HG02798 (cell line): ENCODE measurements at regions not wholly inside any gene's neighbourhood (a gene's known extent, or its start where the extent isn't known, plus 50 kb on each side); places are given as distances from the start of the nearest gene placed in this dataset.
"Not testable (repeated sequence)": the region's sequence is repeated elsewhere in the genome, so short reads cannot be mapped to it uniquely, and the experiment has no call there.

ENCODE experiments used
- ATAC-seq: cut with Tn5 transposase; IDR thresholded peaks from one replicate; pipeline ENCODE4 v1.9.1; 2021; ENCODE audit warnings: mild to moderate bottlenecking; ENCODE audit not compliant: unreplicated experiment, poor library complexity

DNA sequence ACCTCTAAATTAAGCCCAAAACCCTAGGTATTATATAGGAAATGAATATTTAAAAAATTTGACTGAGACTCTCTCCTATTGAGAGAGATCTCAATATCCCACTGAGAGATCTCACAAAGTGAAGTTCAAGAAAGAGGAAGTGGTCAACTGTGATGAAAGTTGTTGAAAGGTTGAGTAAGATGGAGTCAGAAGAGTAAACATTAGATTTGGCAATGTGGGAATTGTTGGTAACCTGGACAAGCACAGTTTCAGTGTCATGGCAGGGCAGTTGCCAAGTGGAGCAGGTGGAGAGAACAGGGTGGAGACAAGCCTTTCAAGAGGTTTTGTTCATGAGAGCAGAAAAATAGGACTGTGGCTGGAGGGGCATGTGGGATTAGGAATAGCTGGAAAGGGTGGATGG is 747.9 kb downstream of the EPHA7 start:
- not testable (repeated sequence) for ATAC-seq

DNA sequence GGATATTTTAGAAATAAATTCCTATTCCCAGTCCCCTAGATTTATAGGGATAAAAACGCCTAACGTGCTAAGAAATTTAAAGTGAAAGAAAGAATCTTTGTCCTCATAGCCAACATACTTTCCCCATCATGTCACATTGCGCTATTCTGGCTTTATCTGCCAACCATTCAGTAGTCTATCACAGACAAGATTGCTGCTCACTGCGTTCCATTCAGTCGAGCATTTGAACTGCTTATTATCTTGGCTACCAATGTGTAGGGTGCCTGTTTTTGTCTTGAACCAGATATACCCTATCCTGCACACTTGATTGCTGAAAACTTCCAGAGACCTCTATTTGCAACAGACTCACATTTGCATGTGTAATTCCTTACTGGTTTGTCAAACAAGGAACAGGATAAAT is 751.5 kb downstream of the EPHA7 start:
- no peak for ATAC-seq

DNA sequence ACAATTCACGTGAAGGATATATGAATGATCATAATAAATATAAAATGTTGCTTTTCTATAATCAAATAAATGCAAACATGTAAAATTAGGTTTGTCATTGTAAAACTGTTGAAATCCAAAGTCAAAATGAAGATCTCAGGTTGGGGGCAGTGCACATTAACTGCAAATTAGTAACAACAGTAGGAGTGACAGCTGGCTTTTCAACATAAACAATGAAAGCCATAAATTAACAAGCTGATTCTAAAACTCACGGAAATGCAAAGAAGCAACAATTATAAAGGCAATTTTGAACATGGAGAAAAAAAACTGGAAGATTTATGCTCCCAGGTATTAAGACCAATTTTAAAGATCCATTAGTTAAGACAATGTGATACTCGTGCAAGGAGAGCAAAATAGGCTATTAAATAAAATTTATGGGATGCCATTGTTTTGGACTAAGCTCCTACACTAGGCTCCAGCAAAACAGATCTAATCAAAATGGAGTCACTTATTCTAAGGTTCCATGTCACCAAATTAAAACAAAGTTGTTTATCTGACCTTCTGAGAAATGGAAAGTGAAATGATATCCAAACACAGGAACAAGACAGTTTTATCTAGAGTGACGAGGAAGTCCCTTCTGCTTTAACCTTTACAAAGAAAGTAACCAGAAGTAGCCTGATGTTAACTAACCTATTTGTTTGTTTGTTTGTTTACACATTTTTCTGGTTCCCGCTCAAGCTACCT is 770.8 kb downstream of the EPHA7 start:
- no peak for ATAC-seq

DNA sequence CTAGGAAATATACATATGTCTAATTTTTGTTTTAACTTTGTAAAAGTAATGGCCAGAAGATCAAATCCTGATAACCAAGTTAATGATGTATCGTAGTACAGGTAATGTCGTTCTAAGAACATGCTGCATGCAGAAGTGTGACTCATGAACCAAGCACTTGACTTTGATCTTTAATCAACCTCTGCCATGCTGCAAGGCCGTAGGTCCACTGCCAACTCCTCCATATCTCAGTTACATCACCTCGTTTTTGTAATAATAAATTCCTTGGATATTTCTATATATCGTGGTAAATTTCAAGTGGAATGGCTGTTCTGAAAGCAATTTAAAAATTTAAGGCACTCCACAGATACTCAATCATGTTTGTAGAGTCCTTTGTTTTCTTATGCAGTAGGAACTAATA is 771.7 kb downstream of the EPHA7 start:
- no peak for ATAC-seq

DNA sequence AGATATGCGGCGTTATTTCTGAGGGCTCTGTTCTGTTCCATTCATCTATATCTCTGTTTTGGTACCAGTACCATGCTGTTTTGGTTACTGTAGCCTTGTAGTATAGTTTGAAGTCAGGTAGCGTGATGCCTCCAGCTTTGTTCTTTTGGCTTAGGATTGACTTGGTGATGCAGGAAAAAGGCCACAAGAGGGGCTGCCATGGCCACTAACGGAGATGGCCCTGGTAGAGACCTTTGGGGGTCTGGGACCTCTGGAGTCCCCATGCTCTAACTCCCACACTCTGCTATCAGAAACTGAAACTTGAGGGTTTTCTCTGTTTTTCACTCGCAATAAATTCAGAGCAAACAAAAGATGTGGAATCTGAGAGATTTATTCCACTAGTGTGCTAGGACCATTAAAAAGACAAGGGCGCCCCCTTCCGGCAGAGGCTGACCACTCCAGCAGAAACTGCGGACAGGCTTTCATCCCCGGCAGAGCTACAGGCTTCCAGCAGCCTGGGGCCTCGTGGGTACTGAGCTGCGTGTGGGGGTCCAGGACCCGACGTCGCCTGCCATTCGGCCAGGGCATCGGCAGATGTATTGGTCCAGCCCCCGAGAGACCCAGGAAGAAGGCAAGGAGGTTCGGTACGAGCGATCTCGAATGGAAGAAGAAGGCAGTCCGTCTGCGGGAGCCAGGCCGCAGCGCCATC is 775.1 kb downstream of the EPHA7 start:
- ATAC-seq, result not testable (repeated sequence)

DNA sequence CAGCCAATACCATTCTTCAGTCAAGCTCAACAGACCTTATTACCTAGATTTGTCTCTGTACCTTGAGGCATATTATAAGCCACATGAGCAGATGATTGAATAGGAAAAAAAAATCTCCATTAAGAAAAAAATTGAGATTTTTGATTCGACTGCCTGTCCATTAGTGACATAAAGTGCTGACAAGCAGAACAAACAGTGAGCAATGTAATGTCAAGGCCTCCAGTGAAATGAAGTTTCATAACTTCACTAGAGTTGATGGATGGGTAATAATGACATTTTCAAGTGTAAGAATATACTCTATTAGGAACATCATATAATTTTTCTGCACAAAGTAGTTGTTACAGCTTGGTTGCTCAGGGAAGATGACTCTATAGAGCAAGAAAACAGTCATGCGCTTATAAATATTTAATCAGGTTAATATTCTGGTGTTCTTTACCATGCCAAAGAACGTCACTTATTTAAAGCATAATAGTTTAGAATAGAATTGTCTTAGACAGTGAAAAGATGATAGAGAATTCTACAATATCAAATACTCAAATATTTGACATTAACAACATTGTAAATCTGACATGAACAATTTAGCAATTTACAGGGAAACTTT is 783.7 kb downstream of the EPHA7 start:
- no peak for ATAC-seq

DNA sequence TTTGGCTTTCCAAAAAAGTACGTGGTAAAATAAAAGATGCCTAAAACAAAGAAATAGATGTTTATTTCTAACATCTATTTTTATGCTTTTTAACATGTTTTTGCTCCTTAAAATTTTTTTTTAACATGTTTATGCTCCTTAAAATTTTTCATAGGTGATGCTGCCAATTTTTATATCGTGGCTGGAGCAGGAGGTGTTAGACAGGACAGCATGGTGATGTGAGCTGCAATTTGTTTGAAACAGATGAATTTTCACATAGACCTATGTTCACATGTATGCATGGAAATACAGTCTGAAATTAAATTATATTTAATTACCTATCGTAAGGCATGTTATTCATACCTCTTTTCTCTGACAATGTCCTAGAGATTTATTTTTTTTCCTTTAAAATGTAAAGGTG is 784.8 kb downstream of the EPHA7 start:
- ATAC-seq, result no peak

DNA sequence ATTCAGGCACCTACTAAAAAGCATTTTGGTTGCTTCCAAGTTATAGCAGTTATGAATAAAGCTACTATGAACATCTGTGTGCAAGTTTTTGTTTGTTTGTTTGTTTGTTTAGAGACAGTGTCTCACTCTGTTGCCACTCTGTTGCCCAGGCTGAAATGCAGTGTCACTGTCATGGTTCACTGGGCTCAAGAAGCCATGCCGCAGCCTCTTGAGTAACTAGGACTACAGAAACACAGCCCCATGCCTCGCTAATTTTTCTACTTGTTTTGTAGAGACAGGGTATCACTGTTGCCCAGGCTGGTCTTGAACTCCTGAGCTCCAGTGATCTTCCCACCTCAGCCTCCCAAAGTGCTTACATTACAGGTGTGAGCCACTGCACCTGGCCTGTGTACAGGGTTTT is 795.9 kb downstream of the EPHA7 start:
- ATAC-seq, result no peak

DNA sequence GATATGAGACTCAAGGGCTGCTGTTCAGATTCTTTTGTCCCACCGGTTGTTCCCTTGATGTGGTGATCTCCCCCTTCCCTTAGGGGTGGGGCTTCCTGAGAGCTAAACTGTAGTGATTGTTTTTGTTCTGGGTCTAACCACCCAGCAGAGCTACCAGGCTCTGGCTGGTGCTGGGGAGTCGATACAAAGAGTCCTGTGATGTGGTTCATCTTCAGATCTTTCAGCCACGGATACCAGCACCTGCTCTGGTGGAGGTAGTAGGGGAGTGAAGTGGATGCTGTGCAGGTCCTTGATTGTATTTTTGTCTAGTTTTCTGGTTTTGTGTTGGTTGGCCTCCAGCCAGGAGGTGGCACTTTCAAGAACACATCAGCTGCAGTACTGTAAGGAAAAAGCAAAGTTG is 801.6 kb downstream of the EPHA7 start:
- no peak for ATAC-seq

DNA sequence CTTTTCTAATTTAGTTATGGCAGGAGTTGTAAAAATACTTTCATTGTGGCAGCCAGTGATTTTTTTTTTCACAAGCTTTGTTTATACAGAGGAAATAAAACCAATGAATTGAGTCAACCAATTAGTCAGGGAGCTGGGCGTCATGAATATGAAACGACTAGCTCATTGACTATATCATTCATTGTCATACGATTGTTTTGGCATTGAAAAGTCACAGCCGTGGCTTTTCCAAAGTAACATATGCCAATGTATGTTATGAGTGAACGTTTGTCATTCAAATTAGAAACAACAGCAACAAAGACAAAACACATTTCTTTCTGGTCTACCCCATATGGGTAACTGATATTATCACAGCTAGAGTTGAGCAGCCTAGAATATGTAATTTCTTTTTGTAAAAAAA is 810.6 kb downstream of the EPHA7 start:
- no peak for ATAC-seq

DNA sequence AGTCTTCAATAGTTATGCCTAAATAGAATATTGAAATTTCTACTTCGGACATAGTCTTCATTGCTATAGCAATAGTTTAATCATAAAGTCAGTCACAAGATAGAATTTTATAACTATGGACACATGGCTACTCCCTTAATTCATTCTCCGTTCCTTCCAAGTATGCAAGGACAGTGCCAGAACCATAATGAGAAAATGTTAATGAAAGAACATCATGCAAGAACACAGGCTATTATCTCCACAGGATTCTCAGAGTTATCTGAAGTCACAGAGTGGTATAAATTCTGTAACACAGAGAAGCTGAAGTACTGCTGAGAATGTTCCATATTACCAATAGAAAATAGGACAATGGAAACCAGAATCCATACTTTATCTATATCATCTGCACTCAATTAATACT is 826.2 kb downstream of the EPHA7 start:
- no peak for ATAC-seq

DNA sequence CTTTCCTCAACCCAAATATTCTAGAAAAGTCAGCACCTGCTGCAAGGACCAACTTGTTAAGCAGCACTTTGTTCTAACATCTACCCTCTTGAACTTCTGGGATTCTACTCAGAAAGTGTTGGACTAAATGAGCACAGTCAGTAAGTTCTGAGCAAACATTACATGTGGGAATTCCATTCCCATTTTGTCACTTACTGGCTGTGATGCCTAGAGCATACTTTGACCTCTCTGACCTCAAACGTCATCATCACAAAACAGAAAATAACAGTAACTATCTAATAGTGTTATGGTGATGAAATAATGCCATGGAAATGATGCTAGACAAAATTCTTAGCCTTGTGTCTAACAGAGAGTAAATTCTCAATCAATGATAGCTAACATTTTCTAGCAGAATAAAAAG is 829.4 kb downstream of the EPHA7 start:
- no peak for ATAC-seq

DNA sequence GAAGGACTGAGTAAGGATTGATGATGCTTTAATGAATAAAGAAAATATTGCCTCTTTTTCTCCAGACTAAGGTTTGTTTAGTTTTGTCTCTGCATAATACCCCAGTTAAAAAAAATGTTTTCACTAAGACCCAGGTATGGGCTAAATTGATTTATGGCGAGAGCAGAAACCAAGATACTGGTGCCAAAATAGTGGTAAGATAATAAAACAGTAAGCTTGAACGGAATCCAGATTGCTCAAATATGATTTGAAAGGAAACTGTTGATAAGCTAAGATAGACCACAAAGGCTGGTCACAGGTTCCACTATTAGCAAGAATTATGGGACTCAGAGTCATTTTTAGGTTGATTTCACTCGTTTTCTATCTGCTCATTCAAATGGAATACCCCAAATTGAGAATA is 831.2 kb downstream of the EPHA7 start:
- ATAC-seq, result no peak

DNA sequence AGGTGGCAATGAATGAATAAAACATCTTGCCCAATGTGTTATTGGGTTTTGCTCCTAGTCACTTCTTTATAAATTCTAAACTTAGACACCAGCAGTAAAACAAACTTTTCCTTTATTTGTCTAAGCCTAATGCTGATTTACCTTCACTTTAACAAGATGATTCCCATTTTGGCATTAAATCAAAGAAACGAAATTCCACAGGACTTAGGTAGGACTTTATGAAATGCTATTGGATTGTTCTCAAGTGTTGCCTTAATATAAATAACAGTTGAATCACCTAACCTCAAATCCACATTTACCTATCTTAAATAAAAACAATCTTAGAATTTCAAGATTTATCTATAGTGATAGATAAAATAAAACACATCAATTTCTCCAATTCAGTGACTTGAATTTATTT is 831.8 kb downstream of the EPHA7 start:
- ATAC-seq, result no peak

DNA sequence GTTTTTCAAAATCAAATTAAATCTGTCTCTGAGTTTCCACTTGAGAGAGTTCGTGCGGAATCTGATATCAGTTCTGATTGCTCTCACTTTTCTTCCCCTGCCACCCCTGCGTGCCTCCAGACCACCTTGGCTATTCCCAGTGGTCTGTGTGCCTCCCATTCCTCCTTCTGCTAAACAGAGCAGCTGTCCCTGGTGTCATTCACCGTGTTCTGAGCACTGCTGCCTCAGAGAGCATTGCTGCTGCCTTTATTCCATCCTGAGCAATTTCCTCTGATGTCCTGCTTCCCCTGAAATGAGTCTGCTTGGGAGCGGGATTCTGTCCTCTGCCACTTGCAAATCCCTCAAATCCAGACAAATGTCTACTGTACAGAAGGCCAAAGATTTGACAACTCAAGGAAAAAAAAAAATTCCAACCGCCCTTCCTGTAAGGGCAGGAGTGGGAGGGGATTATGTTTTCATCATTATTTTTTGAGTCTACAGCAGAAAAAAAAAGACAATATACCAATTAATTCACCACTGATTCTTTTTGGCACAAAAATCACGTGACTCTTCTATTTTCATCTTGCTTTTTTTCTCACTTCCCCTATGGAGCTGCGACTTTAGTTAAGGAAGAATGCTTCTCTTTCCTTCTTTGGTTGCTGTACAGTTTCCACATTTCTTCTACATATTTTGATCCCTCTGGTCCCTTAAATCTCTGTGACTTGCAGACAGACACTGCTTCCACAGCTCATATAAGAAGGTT is 833.0 kb downstream of the EPHA7 start:
- no peak for ATAC-seq

DNA sequence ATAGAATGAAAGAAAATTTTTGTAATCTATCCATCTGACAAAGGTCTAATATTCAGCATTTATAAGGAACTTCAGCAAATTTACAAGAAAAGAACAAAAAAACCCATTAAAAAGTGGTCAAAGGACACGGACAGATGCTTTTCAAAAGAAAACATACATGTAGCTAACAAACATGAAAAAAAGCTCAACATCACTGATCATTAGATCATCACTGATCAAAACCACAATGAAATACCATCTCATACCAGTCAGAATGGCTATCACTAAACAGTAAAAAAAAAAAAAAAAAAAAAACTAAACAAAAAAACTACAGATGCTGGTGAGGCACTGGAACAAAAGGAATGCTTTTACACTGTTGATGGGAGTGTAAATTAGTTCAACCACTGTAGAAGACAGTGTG is 837.1 kb downstream of the EPHA7 start:
- no peak for ATAC-seq

DNA sequence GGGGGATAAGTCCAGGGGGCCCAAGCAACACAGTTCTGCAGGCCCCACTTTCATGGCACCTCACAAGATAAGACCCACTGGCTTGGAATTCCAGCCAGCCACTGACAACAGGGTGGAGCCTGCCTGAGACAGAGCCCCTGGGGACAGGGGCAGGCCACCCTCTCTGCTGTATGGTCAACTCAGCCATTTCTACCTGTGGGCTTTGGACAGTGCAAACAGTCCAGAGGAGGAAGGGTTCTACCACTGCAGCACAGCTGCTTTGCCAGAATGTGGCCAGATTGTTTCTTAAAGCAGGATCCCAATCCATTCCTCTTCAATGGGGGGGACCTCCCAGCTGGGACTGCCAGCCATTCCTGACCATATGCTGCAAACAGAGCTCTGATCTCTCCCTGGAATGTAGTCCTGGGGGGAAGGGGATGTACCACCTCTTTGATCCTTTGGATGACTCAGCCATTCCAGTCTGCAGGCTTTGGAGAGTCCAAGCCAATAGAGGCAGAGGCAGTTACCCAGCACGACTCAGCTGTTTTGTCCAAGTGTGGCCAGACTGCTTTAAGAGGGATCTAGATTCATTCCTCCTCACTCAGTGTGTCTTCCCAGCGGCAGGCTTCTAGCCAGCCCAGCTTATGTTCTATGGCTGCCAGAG is 842.2 kb downstream of the EPHA7 start:
- no peak for ATAC-seq

DNA sequence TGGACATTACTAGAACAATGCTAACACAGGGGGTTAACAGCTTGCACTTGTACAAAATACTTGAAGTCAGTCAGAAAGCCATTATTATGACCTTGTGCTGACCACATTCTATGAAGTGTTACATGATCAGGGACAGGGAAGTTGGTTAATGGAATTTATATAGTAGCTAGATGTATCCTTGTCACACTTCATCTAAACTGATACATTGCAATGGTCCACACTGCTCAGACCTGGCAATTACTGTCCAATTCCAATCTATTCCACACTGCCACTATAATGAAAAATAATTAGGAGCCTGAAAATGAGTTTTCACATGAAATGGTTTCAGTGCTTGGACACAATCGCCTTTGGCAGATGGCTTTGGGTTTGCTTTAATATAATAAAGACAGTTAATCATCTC is 850.8 kb downstream of the EPHA7 start:
- no peak for ATAC-seq

DNA sequence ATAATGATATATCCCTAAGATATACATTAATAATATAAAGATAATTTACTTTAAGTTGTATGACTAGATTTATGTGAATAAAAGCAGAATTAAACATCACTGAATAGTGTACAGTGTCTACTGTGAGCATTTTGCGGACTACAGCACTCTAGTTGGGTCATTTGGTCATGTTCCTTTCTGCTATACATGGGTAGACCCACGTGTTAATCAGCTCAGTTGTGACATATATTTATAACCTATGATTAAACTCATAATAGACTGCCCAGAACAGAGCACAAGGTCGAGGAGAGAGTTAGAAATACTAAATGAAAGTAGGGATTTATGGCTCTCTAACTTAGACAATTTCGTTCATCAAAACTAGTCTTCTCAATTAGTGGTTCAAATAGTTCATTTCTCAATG is 852.7 kb downstream of the EPHA7 start:
- no peak for ATAC-seq

DNA sequence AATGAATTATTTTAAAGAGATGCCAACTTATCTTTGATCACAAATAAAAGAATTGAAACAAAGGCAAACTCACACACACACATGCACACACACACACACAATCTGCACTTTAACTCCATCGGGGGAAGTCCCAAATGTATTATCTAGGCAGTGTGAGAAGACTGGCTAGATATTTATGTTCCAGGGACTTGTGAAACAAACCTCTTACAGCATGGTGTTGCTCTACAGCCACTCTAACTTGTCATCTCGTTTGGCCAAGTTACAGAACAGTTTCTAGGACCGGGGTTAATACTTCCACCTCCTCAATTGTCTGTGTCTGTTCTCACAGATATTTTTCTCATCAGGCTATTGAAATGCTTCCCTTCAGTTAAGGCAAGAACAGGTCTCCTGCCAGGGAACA is 855.0 kb downstream of the EPHA7 start:
- ATAC-seq, result no peak

DNA sequence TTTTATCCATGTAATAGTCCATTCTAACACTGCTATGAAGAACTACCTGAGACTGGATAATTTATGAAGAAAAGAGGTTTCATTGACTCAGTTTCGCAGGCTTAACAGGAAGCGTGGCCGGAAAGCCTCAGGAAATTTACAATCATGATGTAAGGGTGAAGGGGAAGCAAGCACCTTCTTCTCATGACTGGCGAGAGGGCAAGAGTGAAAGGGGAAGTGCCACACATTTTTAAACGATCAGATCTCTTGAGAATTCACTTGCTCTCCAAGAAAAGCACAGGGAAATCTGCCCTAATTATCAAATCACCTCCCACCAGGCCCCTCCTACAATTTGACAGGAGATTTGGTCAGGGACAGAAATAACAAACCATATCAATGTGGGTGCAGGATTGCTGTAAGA is 859.7 kb downstream of the EPHA7 start:
- ATAC-seq, result no peak
